Mesendoderm (in vitro differentiated cells): ENCODE measurements at regions not wholly inside any gene's neighbourhood (a gene's known extent, or its start where the extent isn't known, plus 50 kb on each side); places are given as distances from the start of the nearest gene placed in this dataset.
"Not testable (repeated sequence)": the region's sequence is repeated elsewhere in the genome, so short reads cannot be mapped to it uniquely, and the experiment has no call there.

Experiments used
- DNase-seq: peaks from one replicate; pipeline ENCODE4 v3.0.0; 2013
- H2AK5ac ChIP-seq: 2 replicates; pipeline ENCODE4 v1.6.1; 2013; ENCODE audit warnings: low read length, inconsistent platforms
- H2BK120ac ChIP-seq: 2 replicates; pipeline ENCODE4 v1.6.1; 2013; ENCODE audit warnings: low read depth, mild to moderate bottlenecking, low read length, moderate library complexity, mixed read lengths
- H2BK15ac ChIP-seq: replicated peaks from 2 replicates; pipeline ENCODE4 v1.6.1; 2013; ENCODE audit warnings: low read depth, mild to moderate bottlenecking, moderate library complexity
- H2BK5ac ChIP-seq: 2 replicates; pipeline ENCODE4 v1.6.1; 2013; ENCODE audit warnings: low read length, inconsistent platforms
- H3K18ac ChIP-seq: 2 replicates; pipeline ENCODE4 v1.6.1; 2013; ENCODE audit warnings: mild to moderate bottlenecking, low read length, mixed read lengths
- H3K23ac ChIP-seq: one replicate; pipeline ENCODE4 v1.6.1; 2013; ENCODE audit warnings: low read length
- H3K27ac ChIP-seq: 2 replicates; pipeline ENCODE4 v1.5.1; 2013; ENCODE audit warnings: low read depth, mild to moderate bottlenecking, inconsistent platforms, low read length, moderate library complexity
- H3K27me3 ChIP-seq: 2 replicates; pipeline ENCODE4 v1.6.1; 2013; ENCODE audit warnings: low read length, control low read depth, mild to moderate bottlenecking, inconsistent platforms; ENCODE audit not compliant: insufficient read depth, poor library complexity
- H3K36me3 ChIP-seq: 2 replicates; pipeline ENCODE4 v1.6.1; 2013; ENCODE audit warnings: low read length, inconsistent platforms; ENCODE audit not compliant: control insufficient read depth, insufficient read depth
- H3K4ac ChIP-seq: one replicate; pipeline ENCODE4 v1.6.1; 2013; ENCODE audit warnings: low read depth, mild to moderate bottlenecking, low read length, moderate library complexity
- H3K4me1 ChIP-seq: 2 replicates; pipeline ENCODE4 v1.6.1; 2013; ENCODE audit warnings: low read depth, low read length, inconsistent platforms; ENCODE audit not compliant: control insufficient read depth
- H3K4me2 ChIP-seq: 2 replicates; pipeline ENCODE4 v1.6.1; 2013; ENCODE audit warnings: low read length
- H3K4me3 ChIP-seq: 2 replicates; pipeline ENCODE4 v1.5.1; 2013; ENCODE audit warnings: mild to moderate bottlenecking, low read length
- H3K56ac ChIP-seq: one replicate; pipeline ENCODE4 v1.6.1; 2013; ENCODE audit warnings: low read length
- H3K79me1 ChIP-seq: 2 replicates; pipeline ENCODE4 v1.6.1; 2013; ENCODE audit warnings: low read length, inconsistent platforms
- H3K79me2 ChIP-seq: 2 replicates; pipeline ENCODE4 v1.6.1; 2013; ENCODE audit warnings: mild to moderate bottlenecking, low read length; ENCODE audit not compliant: control insufficient read depth, insufficient read depth
- H3K9ac ChIP-seq: 2 replicates; pipeline ENCODE4 v1.6.1; 2013; ENCODE audit warnings: low read length, inconsistent platforms
- H4K5ac ChIP-seq: one replicate; pipeline ENCODE4 v1.6.1; 2013; ENCODE audit warnings: low read length
- H4K8ac ChIP-seq: one replicate; pipeline ENCODE4 v1.6.1; 2013; ENCODE audit warnings: low read depth, mild to moderate bottlenecking, control low read depth, low read length, moderate library complexity
- WGBS: extraction: QIAGEN DNeasy Blood & Tissue Kit; methylation state at CpG from one replicate; pipeline ENCODE4 v1.1.7; 2013; ENCODE audit warnings: low lambda C conversion rate, missing lambda C conversion rate; ENCODE audit not compliant: insufficient coverage; ENCODE audit errors: extremely low coverage; 5-methylcytosine and 5-hydroxymethylcytosine counted together

- no peaks in the 10 kb centered on the region for H3K79me1 ChIP-seq
- no peaks in the 10 kb centered on the region for H3K4me1 ChIP-seq
- DNase-seq: no peak
- no peak overlapping the region for H3K23ac ChIP-seq
- no peak overlapping the region for H2AK5ac ChIP-seq
- no peak overlapping the region for H2BK15ac ChIP-seq
- H3K27me3 ChIP-seq: no peaks in the 10 kb centered on the region
- H3K4me3 ChIP-seq: no peak overlapping the region
- H3K18ac ChIP-seq: no peak overlapping the region
- no peak overlapping the region for H3K27ac ChIP-seq
- H3K9ac ChIP-seq: no peak overlapping the region
- H4K5ac ChIP-seq: no peak overlapping the region
- WGBS: no CpG with 5 or more reads among the region's 4 CpGs
- H3K4me2 ChIP-seq: no peak overlapping the region
- H3K4ac ChIP-seq: no peak overlapping the region
- H3K56ac ChIP-seq: no peak overlapping the region
- H3K79me2 ChIP-seq: no peaks in the 10 kb centered on the region
- no peak overlapping the region for H4K8ac ChIP-seq
- H3K36me3 ChIP-seq: peaks cover 1% of the 10 kb centered on the region
- no peak overlapping the region for H2BK5ac ChIP-seq
- H2BK120ac ChIP-seq: no peak overlapping the region
Observed at GRCh38 chr2:38141501-38141900, 65.5 kb upstream of the CYP1B1 start.

DNA sequence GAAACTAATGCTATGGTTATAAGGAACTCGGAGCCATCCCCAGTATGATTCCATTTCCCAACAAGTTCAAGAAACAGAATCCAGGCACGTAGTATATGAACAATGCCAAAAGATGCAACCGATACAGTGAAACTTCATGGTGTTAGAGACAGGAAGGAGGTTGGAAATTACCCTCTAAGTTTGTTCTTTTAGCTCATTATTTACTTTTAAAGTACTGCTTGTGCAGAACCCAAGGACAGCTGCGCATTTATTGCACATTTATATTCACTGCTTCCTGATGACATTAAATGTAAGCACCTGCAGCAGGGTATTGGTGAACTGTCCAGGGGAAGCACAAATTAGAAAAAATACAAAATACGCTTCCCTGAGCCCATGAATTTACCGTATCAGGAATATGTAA, 63.0 kb upstream of the CYP1B1 start:
- Histone ChIP-seq H3K36me3 (peaks cover 1% of the 10 kb centered on the region), H3K23ac (no peak overlapping the region), H3K4me1 (no peaks in the 10 kb centered on the region), H2BK5ac (no peak overlapping the region), H3K4me3 (no peak overlapping the region), H4K5ac (no peak overlapping the region), H3K79me2 (no peaks in the 10 kb centered on the region), H3K18ac (no peak overlapping the region), H3K56ac (no peak overlapping the region), H3K4ac (no peak overlapping the region), H2AK5ac (no peak overlapping the region), H2BK120ac (no peak overlapping the region), H4K8ac (no peak overlapping the region), H2BK15ac (no peak overlapping the region), H3K9ac (no peak overlapping the region), H3K79me1 (no peaks in the 10 kb centered on the region), H3K27ac (no peak overlapping the region), H3K27me3 (no peaks in the 10 kb centered on the region), H3K4me2 (no peak overlapping the region)
- WGBS: no CpG with 5 or more reads among the region's 6 CpGs
- no peak for DNase-seq

DNA sequence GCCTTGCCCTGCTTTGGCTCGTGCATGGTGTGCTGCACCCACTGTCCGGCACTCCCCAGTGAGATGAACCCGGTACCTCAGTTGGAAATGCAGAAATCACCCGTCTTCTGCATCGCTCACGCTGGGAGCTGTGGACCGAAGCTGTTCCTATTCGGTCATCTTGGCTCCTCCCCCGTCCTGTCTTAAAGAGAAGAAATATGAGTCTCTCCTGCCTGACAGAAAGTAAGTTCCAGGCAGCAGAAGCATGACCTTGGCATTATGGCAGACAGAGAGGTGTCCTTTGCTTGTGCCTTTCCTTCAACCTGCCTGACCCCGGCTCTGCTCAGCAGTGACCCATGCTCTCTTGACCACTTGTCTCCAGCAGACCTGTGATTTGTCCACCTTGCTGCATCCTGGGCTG, 62.5 kb upstream of the CYP1B1 start:
- no peak overlapping the region for H3K56ac ChIP-seq
- no peak overlapping the region for H4K8ac ChIP-seq
- H3K4ac ChIP-seq: no peak overlapping the region
- no peak overlapping the region for H3K23ac ChIP-seq
- no peak overlapping the region for H3K27ac ChIP-seq
- H2AK5ac ChIP-seq: no peak overlapping the region
- H2BK15ac ChIP-seq: no peak overlapping the region
- no CpG with 5 or more reads among the region's 10 CpGs for WGBS
- no peak overlapping the region for H3K18ac ChIP-seq
- H2BK120ac ChIP-seq: no peak overlapping the region
- no peaks in the 10 kb centered on the region for H3K79me1 ChIP-seq
- H3K4me3 ChIP-seq: no peak overlapping the region
- H3K27me3 ChIP-seq: no peaks in the 10 kb centered on the region
- DNase-seq: no peak
- H4K5ac ChIP-seq: no peak overlapping the region
- H3K9ac ChIP-seq: no peak overlapping the region
- H3K4me2 ChIP-seq: no peak overlapping the region
- H3K4me1 ChIP-seq: no peaks in the 10 kb centered on the region
- H2BK5ac ChIP-seq: no peak overlapping the region
- no peaks in the 10 kb centered on the region for H3K79me2 ChIP-seq
- peaks cover 1% of the 10 kb centered on the region for H3K36me3 ChIP-seq

DNA sequence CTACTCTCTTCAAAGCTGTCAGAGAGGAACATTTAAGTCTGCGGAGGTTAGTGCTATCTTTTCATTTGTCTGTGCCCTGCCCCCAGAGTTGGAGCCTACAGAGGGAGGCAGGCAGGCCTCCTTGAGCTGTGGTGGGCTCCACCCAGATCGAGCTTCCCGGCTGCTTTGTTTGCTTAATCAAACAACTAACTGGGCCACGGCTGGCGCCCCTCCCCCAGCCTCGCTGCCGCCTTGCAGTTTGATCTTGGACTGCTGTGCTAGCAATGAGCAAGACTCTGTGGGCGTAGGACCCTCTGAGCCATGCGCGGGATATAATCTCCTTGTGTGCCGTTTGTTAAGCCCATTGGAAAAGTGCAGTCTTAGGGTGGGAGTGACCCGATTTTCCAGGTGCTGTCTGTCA, 62.0 kb upstream of the CYP1B1 start:
- no CpG with 5 or more reads among the region's 12 CpGs for WGBS
- H4K8ac ChIP-seq, H3K56ac ChIP-seq: not testable (repeated sequence)

DNA sequence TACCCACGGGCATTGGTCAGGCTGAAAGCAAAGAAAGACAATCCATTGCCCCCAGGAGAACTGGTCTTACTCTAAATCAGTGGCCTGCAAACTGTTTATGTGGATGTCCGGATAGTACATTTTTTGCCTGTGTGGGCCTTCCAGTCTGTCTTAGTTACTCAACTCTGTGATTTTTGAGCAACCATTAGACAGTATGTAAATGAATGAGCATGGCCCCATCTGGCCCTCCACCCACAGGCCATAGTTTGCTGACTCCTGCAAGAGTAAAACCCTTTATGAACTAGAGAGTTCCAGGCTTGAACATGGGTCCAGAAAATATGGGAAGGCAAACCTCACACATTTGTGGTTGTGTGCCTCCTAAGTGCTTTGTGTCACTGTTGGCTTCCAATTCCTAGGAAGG, 55.7 kb upstream of the CYP1B1 start:
- Histone ChIP-seq H3K79me2 (no peaks in the 10 kb centered on the region), H2BK15ac (no peak overlapping the region), H3K9ac (no peak overlapping the region), H2BK120ac (no peak overlapping the region), H3K4me1 (no peaks in the 10 kb centered on the region), H3K18ac (no peak overlapping the region), H3K27ac (no peak overlapping the region), H4K8ac (no peak overlapping the region), H3K4me2 (no peak overlapping the region), H3K56ac (no peak overlapping the region), H3K4me3 (no peak overlapping the region), H2BK5ac (no peak overlapping the region), H3K4ac (no peak overlapping the region), H3K79me1 (no peaks in the 10 kb centered on the region), H2AK5ac (no peak overlapping the region), H3K36me3 (no peaks in the 10 kb centered on the region), H3K23ac (no peak overlapping the region), H3K27me3 (no peaks in the 10 kb centered on the region), H4K5ac (no peak overlapping the region)
- no CpG with 5 or more reads among the region's 2 CpGs for WGBS
- DNase-seq: no peak

More for the DNA sequence above, 62.0 kb upstream of the CYP1B1 start:
- not testable (repeated sequence) for DNase-seq, H3K79me2 ChIP-seq, H3K4me1 ChIP-seq, H3K79me1 ChIP-seq, H3K4me2 ChIP-seq, H2BK5ac ChIP-seq, H3K36me3 ChIP-seq, H2BK120ac ChIP-seq, H3K9ac ChIP-seq, H4K5ac ChIP-seq, H2AK5ac ChIP-seq, H2BK15ac ChIP-seq, H3K27ac ChIP-seq, H3K23ac ChIP-seq, H3K18ac ChIP-seq, H3K4me3 ChIP-seq, H3K27me3 ChIP-seq, H3K4ac ChIP-seq

DNA sequence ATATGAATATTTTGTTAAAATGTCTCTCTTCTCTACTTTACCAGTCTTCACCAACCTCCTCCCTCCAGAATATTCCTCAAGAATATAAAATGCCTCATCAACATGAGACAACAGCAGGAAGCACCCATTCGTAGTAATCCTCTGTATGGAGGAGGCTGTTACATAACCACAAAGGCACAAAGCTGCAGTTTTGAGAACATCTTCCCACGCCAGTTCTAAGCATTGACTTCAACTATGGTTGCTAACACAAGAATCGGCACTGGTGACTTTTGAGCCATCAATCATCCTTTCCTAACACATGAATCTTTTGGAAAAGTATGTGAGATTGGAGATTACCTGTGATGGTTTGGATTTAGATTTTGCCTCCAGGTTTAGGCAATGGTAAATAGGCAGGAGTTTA, 54.9 kb upstream of the CYP1B1 start:
- Histone ChIP-seq H3K4ac (no peak overlapping the region), H2BK120ac (no peak overlapping the region), H3K4me2 (no peak overlapping the region), H3K9ac (no peak overlapping the region), H3K79me2 (no peaks in the 10 kb centered on the region), H3K56ac (no peak overlapping the region), H2BK15ac (no peak overlapping the region), H3K79me1 (no peaks in the 10 kb centered on the region), H3K23ac (no peak overlapping the region), H4K5ac (no peak overlapping the region), H3K4me3 (no peak overlapping the region), H2AK5ac (no peak overlapping the region), H3K27ac (no peak overlapping the region), H3K36me3 (no peaks in the 10 kb centered on the region), H3K18ac (no peak overlapping the region), H3K27me3 (no peaks in the 10 kb centered on the region), H3K4me1 (no peaks in the 10 kb centered on the region), H4K8ac (no peak overlapping the region), H2BK5ac (no peak overlapping the region)
- no peak for DNase-seq
- WGBS: no CpG with 5 or more reads among the region's 3 CpGs
